ENCODE measurements at regions not wholly inside any gene's neighbourhood (a gene's known extent, or its start where the extent isn't known, plus 50 kb on each side); places are given as distances from the start of the nearest gene placed in this dataset.

DNA sequence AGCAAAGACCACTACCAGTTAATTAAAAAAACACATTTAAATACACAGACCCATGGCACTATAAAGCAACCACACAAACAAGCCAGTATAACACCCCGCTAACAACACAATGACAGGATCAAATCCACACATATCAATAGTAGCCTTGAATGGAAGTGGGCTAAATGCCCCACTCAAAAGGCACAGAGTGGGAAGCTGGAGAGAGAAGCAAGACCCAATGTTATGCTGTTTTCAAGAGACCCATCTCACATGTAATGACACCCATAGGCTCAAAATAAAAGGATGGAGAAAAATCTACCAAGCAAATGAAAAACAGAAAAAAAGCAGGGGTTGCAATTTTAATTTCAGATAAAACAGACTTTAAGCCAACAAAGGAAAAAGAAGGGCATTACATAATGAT, 125.4 kb upstream of the PTCHD4 start:
- H3K27ac ChIP-seq (ENCODE audit: low read depth, low read length), result no peak overlapping the region
- peaks cover 3 to 25% (median 16%) of the 10 kb centered on the region in 5 donors for H3K9me3 ChIP-seq (ENCODE audit: control insufficient read depth in 5 of 5, low read length in 5 of 5)
- no peaks in the 10 kb centered on the region for H3K36me3 ChIP-seq (ENCODE audit: control insufficient read depth in 5 of 5, insufficient read depth in 5 of 5, low read length in 5 of 5)
- H3K4me3 ChIP-seq (ENCODE audit: low read depth in 1 of 5, low read length in 5 of 5), result no peak overlapping the region
- H3K4me1 ChIP-seq (ENCODE audit: control insufficient read depth in 5 of 5, insufficient read depth in 5 of 5, low read length in 5 of 5), result no peaks in the 10 kb centered on the region
- H3K9ac ChIP-seq (ENCODE audit: low read length in 5 of 5), result no peak overlapping the region
- H3K27me3 ChIP-seq (ENCODE audit: control insufficient read depth in 5 of 5, insufficient read depth in 4 of 5, low read length in 5 of 5), result no peaks in the 10 kb centered on the region

DNA sequence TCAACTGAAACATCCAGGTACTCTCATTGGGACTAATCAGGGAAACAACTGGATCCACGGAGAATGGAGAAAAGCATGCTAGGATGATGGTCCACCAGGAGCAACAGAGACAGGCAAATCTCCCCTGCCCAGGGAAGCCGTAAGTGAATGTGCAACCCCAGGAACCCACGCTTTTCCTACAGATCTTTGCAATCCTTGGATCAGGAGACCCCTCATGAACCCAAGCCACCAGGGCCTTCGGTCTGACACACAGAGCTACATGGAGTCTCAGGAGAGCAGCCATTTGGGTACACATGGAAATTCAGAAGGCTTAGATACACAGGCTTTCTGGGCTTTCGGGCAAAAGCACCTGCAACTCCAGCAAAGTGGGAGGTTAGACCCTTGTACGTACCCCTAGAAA, 122.1 kb upstream of the PTCHD4 start:
- Histone ChIP-seq H3K27me3 (ENCODE audit: control insufficient read depth in 5 of 5, insufficient read depth in 4 of 5, low read length in 5 of 5) (no peaks in the 10 kb centered on the region), H3K36me3 (ENCODE audit: control insufficient read depth in 5 of 5, insufficient read depth in 5 of 5, low read length in 5 of 5) (no peaks in the 10 kb centered on the region), H3K4me3 (ENCODE audit: low read depth in 1 of 5, low read length in 5 of 5) (no peak overlapping the region), H3K27ac (ENCODE audit: low read depth, low read length) (no peak overlapping the region), H3K9me3 (ENCODE audit: control insufficient read depth in 5 of 5, low read length in 5 of 5) (peaks cover 3 to 25% (median 16%) of the 10 kb centered on the region in 5 donors), H3K4me1 (ENCODE audit: control insufficient read depth in 5 of 5, insufficient read depth in 5 of 5, low read length in 5 of 5) (no peaks in the 10 kb centered on the region), H3K9ac (ENCODE audit: low read length in 5 of 5) (no peak overlapping the region)

DNA sequence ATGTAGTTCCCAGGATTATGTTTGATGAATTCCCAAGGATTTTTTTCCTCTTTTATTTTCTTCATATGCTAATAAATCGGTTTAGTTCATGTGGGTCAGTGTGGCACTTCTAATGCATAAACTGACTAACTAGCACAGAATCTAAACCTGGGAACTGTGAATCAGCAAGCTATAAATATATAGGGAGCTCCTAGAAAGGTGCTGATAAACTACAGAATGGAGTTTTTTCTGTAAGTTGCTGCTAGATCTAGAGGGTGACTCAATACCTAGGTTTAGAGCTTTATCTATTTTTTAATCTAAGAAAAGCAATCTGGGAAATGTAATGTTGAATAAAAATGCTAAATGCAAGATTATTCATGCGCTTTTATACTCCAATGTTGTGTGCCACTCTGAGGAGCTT, 118.8 kb upstream of the PTCHD4 start:
- no peaks in the 10 kb centered on the region for H3K4me1 ChIP-seq (ENCODE audit: control insufficient read depth in 5 of 5, insufficient read depth in 5 of 5, low read length in 5 of 5)
- no peak overlapping the region for H3K4me3 ChIP-seq (ENCODE audit: low read depth in 1 of 5, low read length in 5 of 5)
- H3K9ac ChIP-seq (ENCODE audit: low read length in 5 of 5), result no peak overlapping the region
- H3K36me3 ChIP-seq (ENCODE audit: control insufficient read depth in 5 of 5, insufficient read depth in 5 of 5, low read length in 5 of 5), result no peaks in the 10 kb centered on the region
- H3K9me3 ChIP-seq (ENCODE audit: control insufficient read depth in 5 of 5, low read length in 5 of 5), result peaks cover 0 to 9% (median 3%) of the 10 kb centered on the region in 5 donors
- H3K27me3 ChIP-seq (ENCODE audit: control insufficient read depth in 5 of 5, insufficient read depth in 4 of 5, low read length in 5 of 5), result no peaks in the 10 kb centered on the region
- H3K27ac ChIP-seq (ENCODE audit: low read depth, low read length), result no peak overlapping the region

DNA sequence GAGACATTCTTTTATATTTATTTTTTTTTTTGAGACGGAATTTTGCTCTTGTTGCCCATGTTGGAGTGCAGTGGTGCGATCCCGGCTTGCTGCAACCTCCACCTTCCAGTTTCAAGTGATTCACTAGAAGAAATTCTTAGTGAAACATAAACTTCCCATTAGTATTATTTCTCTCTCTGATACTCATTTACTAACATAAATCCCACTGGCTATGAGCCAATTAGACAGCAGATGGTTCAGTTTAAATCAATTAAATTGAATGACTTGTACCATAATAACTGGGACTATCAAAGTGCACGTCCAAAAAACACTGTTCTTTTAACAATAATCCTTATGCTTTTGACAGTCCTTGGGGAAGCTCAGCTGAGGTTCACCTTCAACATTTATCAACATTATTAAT, 111.2 kb upstream of the PTCHD4 start:
- H3K27me3 ChIP-seq (ENCODE audit: control insufficient read depth in 5 of 5, insufficient read depth in 4 of 5, low read length in 5 of 5), result no peaks in the 10 kb centered on the region
- H3K4me1 ChIP-seq (ENCODE audit: control insufficient read depth in 5 of 5, insufficient read depth in 5 of 5, low read length in 5 of 5), result no peaks in the 10 kb centered on the region
- no peak overlapping the region for H3K4me3 ChIP-seq (ENCODE audit: low read depth in 1 of 5, low read length in 5 of 5)
- no peak overlapping the region for H3K9ac ChIP-seq (ENCODE audit: low read length in 5 of 5)
- no peaks in the 10 kb centered on the region for H3K9me3 ChIP-seq (ENCODE audit: control insufficient read depth in 5 of 5, low read length in 5 of 5)
- H3K36me3 ChIP-seq (ENCODE audit: control insufficient read depth in 5 of 5, insufficient read depth in 5 of 5, low read length in 5 of 5), result no peaks in the 10 kb centered on the region
- no peak overlapping the region for H3K27ac ChIP-seq (ENCODE audit: low read depth, low read length)

DNA sequence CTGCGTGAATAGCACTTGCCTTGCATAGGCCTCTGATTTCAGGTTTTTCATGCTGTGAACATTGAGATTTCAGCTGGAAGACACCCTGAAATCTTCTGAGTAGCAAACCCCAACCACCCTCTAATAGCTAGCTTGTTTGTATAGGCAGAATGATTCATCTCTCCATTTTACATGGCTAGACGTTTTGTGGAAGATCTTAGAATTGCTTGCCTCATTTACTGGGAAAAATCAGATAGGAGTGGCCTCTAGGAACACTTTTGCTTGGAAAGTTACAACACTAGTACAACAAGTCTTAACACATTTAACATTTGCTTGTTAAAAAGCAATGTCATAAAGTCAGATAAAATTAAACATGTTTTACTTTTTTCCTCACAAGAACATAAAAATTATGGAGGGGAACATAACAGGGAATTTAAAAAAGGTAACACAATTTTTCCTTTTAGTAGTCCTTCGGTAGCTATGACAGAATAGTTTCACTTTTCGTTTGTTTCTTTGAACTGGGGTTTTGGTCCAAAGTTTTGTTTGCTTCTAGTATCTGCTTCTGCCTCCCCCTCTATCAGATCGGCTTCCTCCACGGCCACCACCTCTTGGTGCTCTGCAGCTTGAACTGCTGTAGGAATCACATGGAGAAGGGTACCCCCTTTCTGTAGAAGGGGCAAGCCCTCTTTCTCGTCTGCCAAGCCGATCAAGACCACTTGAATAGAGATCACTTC, 102.2 kb upstream of the PTCHD4 start:
- Histone ChIP-seq H3K9me3 (ENCODE audit: control insufficient read depth in 5 of 5, low read length in 5 of 5) (peaks cover 0 to 4% (median 0%) of the 10 kb centered on the region in 5 donors), H3K9ac (ENCODE audit: low read length in 5 of 5) (no peak overlapping the region), H3K36me3 (ENCODE audit: control insufficient read depth in 5 of 5, insufficient read depth in 5 of 5, low read length in 5 of 5) (no peaks in the 10 kb centered on the region), H3K27me3 (ENCODE audit: control insufficient read depth in 5 of 5, insufficient read depth in 4 of 5, low read length in 5 of 5) (no peaks in the 10 kb centered on the region), H3K27ac (ENCODE audit: low read depth, low read length) (no peak overlapping the region), H3K4me3 (ENCODE audit: low read depth in 1 of 5, low read length in 5 of 5) (no peak overlapping the region), H3K4me1 (ENCODE audit: control insufficient read depth in 5 of 5, insufficient read depth in 5 of 5, low read length in 5 of 5) (no peaks in the 10 kb centered on the region)

DNA sequence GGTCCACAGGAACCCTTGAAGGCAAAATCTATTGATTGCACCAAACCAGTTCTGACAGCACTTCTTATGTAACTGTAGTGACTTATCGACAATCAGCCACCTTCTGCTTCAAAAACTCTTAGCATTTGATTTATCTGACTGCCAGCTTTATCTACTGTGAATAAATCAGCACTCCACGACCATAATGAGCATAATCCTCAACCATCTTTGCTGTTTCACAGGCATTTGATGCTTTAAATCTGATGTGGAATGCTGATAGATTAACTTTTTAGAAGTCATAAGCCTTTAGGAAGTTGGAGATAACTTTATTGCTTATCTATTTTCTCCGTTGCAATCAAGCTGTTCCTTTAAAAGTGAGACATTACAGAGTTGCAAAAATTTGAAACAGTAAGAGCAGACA, 101.5 kb upstream of the PTCHD4 start:
- no peak overlapping the region for H3K27ac ChIP-seq (ENCODE audit: low read depth, low read length)
- no peaks in the 10 kb centered on the region for H3K27me3 ChIP-seq (ENCODE audit: control insufficient read depth in 5 of 5, insufficient read depth in 4 of 5, low read length in 5 of 5)
- no peak overlapping the region for H3K4me3 ChIP-seq (ENCODE audit: low read depth in 1 of 5, low read length in 5 of 5)
- H3K4me1 ChIP-seq (ENCODE audit: control insufficient read depth in 5 of 5, insufficient read depth in 5 of 5, low read length in 5 of 5), result no peaks in the 10 kb centered on the region
- H3K9ac ChIP-seq (ENCODE audit: low read length in 5 of 5), result no peak overlapping the region
- H3K36me3 ChIP-seq (ENCODE audit: control insufficient read depth in 5 of 5, insufficient read depth in 5 of 5, low read length in 5 of 5), result no peaks in the 10 kb centered on the region
- H3K9me3 ChIP-seq (ENCODE audit: control insufficient read depth in 5 of 5, low read length in 5 of 5), result peaks cover 0 to 4% (median 0%) of the 10 kb centered on the region in 5 donors

DNA sequence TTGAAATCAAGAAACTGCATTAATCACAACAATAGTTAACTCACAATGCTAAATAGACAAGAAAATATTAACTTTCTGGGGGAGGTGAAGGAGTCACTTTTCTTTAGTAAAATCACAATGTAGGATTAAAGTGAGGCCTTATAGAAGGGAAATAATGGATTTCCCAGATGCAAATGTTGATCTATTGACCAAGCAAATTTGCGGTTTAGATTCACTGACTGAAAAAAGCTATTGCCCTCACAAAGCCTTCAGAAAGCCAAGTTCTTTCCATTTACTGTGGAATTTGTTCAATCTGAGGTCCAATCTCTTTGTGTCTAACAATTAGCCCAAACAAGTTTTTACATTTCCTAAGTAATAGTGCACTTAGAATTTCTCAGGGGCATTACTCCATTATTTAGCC, 95.1 kb upstream of the PTCHD4 start:
- no peaks in the 10 kb centered on the region for H3K4me1 ChIP-seq (ENCODE audit: control insufficient read depth in 5 of 5, insufficient read depth in 5 of 5, low read length in 5 of 5)

GRCh38 chr6:48200869-48201390, 89.9 kb upstream of the PTCHD4 start:
- Histone ChIP-seq H3K9me3 (ENCODE audit: control insufficient read depth in 5 of 5, low read length in 5 of 5) (no peaks in the 10 kb centered on the region), H3K9ac (ENCODE audit: low read length in 5 of 5) (no peak overlapping the region), H3K36me3 (ENCODE audit: control insufficient read depth in 5 of 5, insufficient read depth in 5 of 5, low read length in 5 of 5) (no peaks in the 10 kb centered on the region), H3K4me3 (ENCODE audit: low read depth in 1 of 5, low read length in 5 of 5) (no peak overlapping the region), H3K27ac (ENCODE audit: low read depth, low read length) (no peak overlapping the region), H3K4me1 (ENCODE audit: control insufficient read depth in 5 of 5, insufficient read depth in 5 of 5, low read length in 5 of 5) (peaks cover 0 to 4% (median 0%) of the 10 kb centered on the region in 5 donors), H3K27me3 (ENCODE audit: control insufficient read depth in 5 of 5, insufficient read depth in 4 of 5, low read length in 5 of 5) (no peaks in the 10 kb centered on the region)

More for the DNA sequence above, 95.1 kb upstream of the PTCHD4 start:
- no peaks in the 10 kb centered on the region for H3K27me3 ChIP-seq (ENCODE audit: control insufficient read depth in 5 of 5, insufficient read depth in 4 of 5, low read length in 5 of 5)
- H3K27ac ChIP-seq (ENCODE audit: low read depth, low read length), result no peak overlapping the region
- H3K9me3 ChIP-seq (ENCODE audit: control insufficient read depth in 5 of 5, low read length in 5 of 5), result peaks cover 0 to 4% (median 0%) of the 10 kb centered on the region in 5 donors
- no peak overlapping the region for H3K9ac ChIP-seq (ENCODE audit: low read length in 5 of 5)
- H3K36me3 ChIP-seq (ENCODE audit: control insufficient read depth in 5 of 5, insufficient read depth in 5 of 5, low read length in 5 of 5), result no peaks in the 10 kb centered on the region
- H3K4me3 ChIP-seq (ENCODE audit: low read depth in 1 of 5, low read length in 5 of 5), result no peak overlapping the region

DNA sequence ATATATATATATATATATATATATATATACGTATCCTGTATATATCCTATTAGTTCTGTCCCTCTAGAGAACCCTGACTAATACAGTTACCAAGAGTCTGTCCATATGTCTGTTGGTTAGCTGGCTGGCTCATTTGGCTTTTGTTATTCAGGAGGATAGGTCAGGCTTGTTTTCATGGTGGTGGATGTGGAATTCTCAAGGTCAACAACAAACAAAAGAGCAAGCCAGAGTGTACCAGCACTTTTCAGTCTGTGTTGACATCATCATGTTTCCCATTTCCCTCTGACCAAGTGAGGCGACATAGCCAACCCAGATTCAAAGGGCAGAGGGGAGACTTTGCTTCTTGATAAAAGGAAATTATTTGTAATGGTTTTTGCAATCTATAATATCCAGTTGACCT, 88.5 kb upstream of the PTCHD4 start:
- Histone ChIP-seq H3K27me3 (ENCODE audit: control insufficient read depth in 5 of 5, insufficient read depth in 4 of 5, low read length in 5 of 5) (no peaks in the 10 kb centered on the region), H3K27ac (ENCODE audit: low read depth, low read length) (no peak overlapping the region), H3K4me3 (ENCODE audit: low read depth in 1 of 5, low read length in 5 of 5) (no peak overlapping the region), H3K36me3 (ENCODE audit: control insufficient read depth in 5 of 5, insufficient read depth in 5 of 5, low read length in 5 of 5) (no peaks in the 10 kb centered on the region), H3K9me3 (ENCODE audit: control insufficient read depth in 5 of 5, low read length in 5 of 5) (no peaks in the 10 kb centered on the region), H3K9ac (ENCODE audit: low read length in 5 of 5) (no peak overlapping the region), H3K4me1 (ENCODE audit: control insufficient read depth in 5 of 5, insufficient read depth in 5 of 5, low read length in 5 of 5) (peaks cover 0 to 11% (median 5%) of the 10 kb centered on the region in 5 donors)

- Histone ChIP-seq H3K9me3 (ENCODE audit: control insufficient read depth in 5 of 5, low read length in 5 of 5) (no peaks in the 10 kb centered on the region), H3K36me3 (ENCODE audit: control insufficient read depth in 5 of 5, insufficient read depth in 5 of 5, low read length in 5 of 5) (no peaks in the 10 kb centered on the region), H3K4me3 (ENCODE audit: low read depth in 1 of 5, low read length in 5 of 5) (no peak overlapping the region), H3K27ac (ENCODE audit: low read depth, low read length) (no peak overlapping the region), H3K9ac (ENCODE audit: low read length in 5 of 5) (no peak overlapping the region), H3K27me3 (ENCODE audit: control insufficient read depth in 5 of 5, insufficient read depth in 4 of 5, low read length in 5 of 5) (no peaks in the 10 kb centered on the region), H3K4me1 (ENCODE audit: control insufficient read depth in 5 of 5, insufficient read depth in 5 of 5, low read length in 5 of 5) (peaks cover 0 to 14% (median 6%) of the 10 kb centered on the region in 5 donors)
Measured at GRCh38 chr6:48197941-48198340, 86.9 kb upstream of the PTCHD4 start.

Data from subcutaneous abdominal adipose tissue (tissue), 5 donors.